ENCODE measurements at regions not wholly inside any gene's neighbourhood (a gene's known extent, or its start where the extent isn't known, plus 50 kb on each side); places are given as distances from the start of the nearest gene placed in this dataset.

- no peak for TF ChIP-seq POLR2A (IDR thresholded peaks at IDR 0.05)
- no peak for TF ChIP-seq CTCF (IDR thresholded peaks at IDR 0.05)
- no peak for TF ChIP-seq POLR2AphosphoS5 (IDR thresholded peaks at IDR 0.05)
- intact Hi-C loops (cut with DNase I; ENCODE audit: low total_unique reads): no loop called here
- Histone ChIP-seq H3K9me3 (no peaks in the 10 kb centered on the region), H3K4me1 (no peaks in the 10 kb centered on the region), H3K27me3 (no peaks in the 10 kb centered on the region), H3K36me3 (no peaks in the 10 kb centered on the region), H3K4me3 (no peak overlapping the region), H3K27ac (no peak overlapping the region)
- DNase-seq (ENCODE audit: low spot score in 2 of 2): no peak
These were observed 732.3 kb downstream of the FGF9 start for GRCh38 chr13:22403144-22403543.

GRCh38 chr13:22405891-22406290 lies 735.0 kb downstream of the FGF9 start:
- Histone ChIP-seq H3K27me3 (no peaks in the 10 kb centered on the region), H3K36me3 (no peaks in the 10 kb centered on the region), H3K4me1 (no peaks in the 10 kb centered on the region), H3K4me3 (no peak overlapping the region), H3K27ac (no peak overlapping the region), H3K9me3 (no peaks in the 10 kb centered on the region)
- intact Hi-C loops (cut with DNase I; ENCODE audit: low total_unique reads): no loop called here
- TF ChIP-seq CTCF (IDR thresholded peaks at IDR 0.05) (no peak), POLR2A (IDR thresholded peaks at IDR 0.05) (no peak), POLR2AphosphoS5 (IDR thresholded peaks at IDR 0.05) (no peak)
- no peak for DNase-seq (ENCODE audit: low spot score in 2 of 2)

- no peak overlapping the region for H3K4me3 ChIP-seq
- no peak overlapping the region for H3K27ac ChIP-seq
- no peaks in the 10 kb centered on the region for H3K27me3 ChIP-seq
- no peak for DNase-seq (ENCODE audit: low spot score in 2 of 2)
- TF ChIP-seq POLR2A (IDR thresholded peaks at IDR 0.05) (no peak), CTCF (IDR thresholded peaks at IDR 0.05) (no peak), POLR2AphosphoS5 (IDR thresholded peaks at IDR 0.05) (no peak)
- peaks cover 4 to 21% of the 10 kb centered on the region in 2 donors for H3K9me3 ChIP-seq
- H3K4me1 ChIP-seq: no peaks in the 10 kb centered on the region
- intact Hi-C loops (cut with DNase I; ENCODE audit: low total_unique reads): no loop called here
- H3K36me3 ChIP-seq: no peaks in the 10 kb centered on the region
These were observed 741.6 kb downstream of the FGF9 start for GRCh38 chr13:22412452-22412851.

GRCh38 chr13:22422023-22422422 lies 751.1 kb downstream of the FGF9 start:
- no peaks in the 10 kb centered on the region for H3K36me3 ChIP-seq
- no peak overlapping the region for H3K27ac ChIP-seq
- no peak for TF ChIP-seq POLR2A (IDR thresholded peaks at IDR 0.05)
- TF ChIP-seq CTCF (IDR thresholded peaks at IDR 0.05): no peak
- TF ChIP-seq POLR2AphosphoS5 (IDR thresholded peaks at IDR 0.05): no peak
- H3K27me3 ChIP-seq: no peaks in the 10 kb centered on the region
- intact Hi-C loops (cut with DNase I; ENCODE audit: low total_unique reads): no loop called here
- H3K4me1 ChIP-seq: no peaks in the 10 kb centered on the region
- DNase-seq (ENCODE audit: low spot score in 2 of 2): no peak
- no peaks in the 10 kb centered on the region for H3K9me3 ChIP-seq
- H3K4me3 ChIP-seq: no peak overlapping the region

GRCh38 chr13:22422712-22423111 lies 751.8 kb downstream of the FGF9 start:
- H3K36me3 ChIP-seq: no peaks in the 10 kb centered on the region
- H3K27ac ChIP-seq: no peak overlapping the region
- no peak overlapping the region for H3K4me3 ChIP-seq
- intact Hi-C loops (cut with DNase I; ENCODE audit: low total_unique reads): no loop called here
- no peak for TF ChIP-seq CTCF (IDR thresholded peaks at IDR 0.05)
- no peak for TF ChIP-seq POLR2A (IDR thresholded peaks at IDR 0.05)
- no peak for TF ChIP-seq POLR2AphosphoS5 (IDR thresholded peaks at IDR 0.05)
- no peaks in the 10 kb centered on the region for H3K4me1 ChIP-seq
- H3K9me3 ChIP-seq: no peaks in the 10 kb centered on the region
- DNase-seq (ENCODE audit: low spot score in 2 of 2): no peak
- no peaks in the 10 kb centered on the region for H3K27me3 ChIP-seq
